Natural killer cell treated with Interleukin-12 subunit alpha and Interleukin-12 subunit beta and Interleukin-15 and Interleukin-18, amount 100 ng/mL, for 72 hours (primary cell): ENCODE measurements at regions not wholly inside any gene's neighbourhood (a gene's known extent, or its start where the extent isn't known, plus 50 kb on each side); places are given as distances from the start of the nearest gene placed in this dataset.

Experiments
- ATAC-seq, 2 donors: fragments of 150-1000 bp; cut with Tn5 transposase in 1 of 2; sonication (Bioruptor Pico), chemical (Tn5 transposase) in 1 of 2; 2 replicates each; pipeline ENCODE4 v1.10.0; 2021
- DNase-seq: peaks from one replicate; pipeline ENCODE4 v3.0.0; 2022; ENCODE audit warnings: low spot score
- H3K27ac Mint-ChIP-seq, 2 donors: 1 replicate in 1 of 2; 2 replicates in 1 of 2; pipeline ENCODE4 v1.8.0; 2022; ENCODE audit warnings: mixed read lengths in 2 of 2, mild to moderate bottlenecking in 1 of 2, moderate library complexity in 1 of 2
- H3K27me3 Mint-ChIP-seq, 2 donors: 1 replicate in 1 of 2; 2 replicates in 1 of 2; pipeline ENCODE4 v1.8.0; 2022; ENCODE audit warnings: mixed read lengths in 2 of 2
- H3K36me3 Mint-ChIP-seq: one replicate; pipeline ENCODE4 v1.8.0; 2022; ENCODE audit warnings: mixed read lengths
- H3K4me1 Mint-ChIP-seq, 2 donors: 1 replicate in 1 of 2; 2 replicates in 1 of 2; pipeline ENCODE4 v1.8.0; 2022; ENCODE audit warnings: low read depth in 2 of 2, mixed read lengths in 2 of 2, mild to moderate bottlenecking in 1 of 2
- H3K4me3 Mint-ChIP-seq: one replicate; pipeline ENCODE4 v1.8.0; 2022; ENCODE audit warnings: mixed read lengths
- H3K9me3 Mint-ChIP-seq: 2 replicates; pipeline ENCODE4 v1.8.0; 2022; ENCODE audit warnings: mixed read lengths

GRCh38 chrX:102067966-102068723 is 57.3 kb upstream of the TCEAL2 start:
- H3K27ac Mint-ChIP-seq: no peak overlapping the region
- DNase-seq (no peak), ATAC-seq (no peak)
- H3K4me1 Mint-ChIP-seq: no peaks in the 10 kb centered on the region
- H3K9me3 Mint-ChIP-seq: no peaks in the 10 kb centered on the region
- no peak overlapping the region for H3K4me3 Mint-ChIP-seq
- no peaks in the 10 kb centered on the region for H3K36me3 Mint-ChIP-seq
- peaks cover 10 to 25% of the 10 kb centered on the region in 2 donors for H3K27me3 Mint-ChIP-seq

- Mint-ChIP-seq H3K4me3 (no peak overlapping the region), H3K4me1 (no peaks in the 10 kb centered on the region), H3K36me3 (no peaks in the 10 kb centered on the region), H3K27me3 (peaks cover 10 to 15% of the 10 kb centered on the region in 2 donors), H3K27ac (no peak overlapping the region), H3K9me3 (no peaks in the 10 kb centered on the region)
- ATAC-seq (no peak), DNase-seq (no peak)
Measured at GRCh38 chrX:102063445-102064074, 61.9 kb upstream of the TCEAL2 start.

GRCh38 chrX:102044496-102044895 is 81.0 kb upstream of the TCEAL2 start:
- H3K4me1 Mint-ChIP-seq: no peaks in the 10 kb centered on the region
- H3K27me3 Mint-ChIP-seq: peaks cover 0 to 2% of the 10 kb centered on the region in 2 donors
- no peaks in the 10 kb centered on the region for H3K9me3 Mint-ChIP-seq
- H3K27ac Mint-ChIP-seq: no peak overlapping the region
- DNase-seq (no peak), ATAC-seq (no peak)
- no peaks in the 10 kb centered on the region for H3K36me3 Mint-ChIP-seq
- no peak overlapping the region for H3K4me3 Mint-ChIP-seq

GRCh38 chrX:102043380-102043779 is 82.1 kb upstream of the TCEAL2 start:
- ATAC-seq: no peak
- peaks cover 0 to 9% of the 10 kb centered on the region in 2 donors for H3K27me3 Mint-ChIP-seq
- no peaks in the 10 kb centered on the region for H3K36me3 Mint-ChIP-seq
- no peaks in the 10 kb centered on the region for H3K9me3 Mint-ChIP-seq
- DNase-seq: no peak
- no peak overlapping the region for H3K27ac Mint-ChIP-seq
- no peak overlapping the region for H3K4me3 Mint-ChIP-seq
- no peaks in the 10 kb centered on the region for H3K4me1 Mint-ChIP-seq

- H3K4me1 Mint-ChIP-seq: no peaks in the 10 kb centered on the region
- DNase-seq: no peak
- H3K27me3 Mint-ChIP-seq: peaks cover 0 to 11% of the 10 kb centered on the region in 2 donors
- no peaks in the 10 kb centered on the region for H3K36me3 Mint-ChIP-seq
- H3K27ac Mint-ChIP-seq: no peak overlapping the region
- H3K9me3 Mint-ChIP-seq: peaks cover 5% of the 10 kb centered on the region
- no peak overlapping the region for H3K4me3 Mint-ChIP-seq
- no peak for ATAC-seq
Measured at GRCh38 chrX:102042372-102043325, 82.8 kb upstream of the TCEAL2 start.

- DNase-seq (no peak), ATAC-seq (no peak)
- H3K36me3 Mint-ChIP-seq: no peaks in the 10 kb centered on the region
- H3K27ac Mint-ChIP-seq: no peak overlapping the region
- H3K9me3 Mint-ChIP-seq: peaks cover 8% of the 10 kb centered on the region
- H3K4me3 Mint-ChIP-seq: no peak overlapping the region
- peaks cover 5 to 6% of the 10 kb centered on the region in 2 donors for H3K27me3 Mint-ChIP-seq
- H3K4me1 Mint-ChIP-seq: no peaks in the 10 kb centered on the region
Measured at GRCh38 chrX:102029026-102029425, 96.5 kb upstream of the TCEAL2 start.

- no peak for DNase-seq
- Mint-ChIP-seq H3K27me3 (peaks cover 0 to 15% of the 10 kb centered on the region in 2 donors), H3K36me3 (peaks cover 8% of the 10 kb centered on the region), H3K9me3 (peaks cover 13% of the 10 kb centered on the region), H3K4me3 (no peak overlapping the region), H3K4me1 (no peaks in the 10 kb centered on the region), H3K27ac (no peak overlapping the region)
- ATAC-seq: no peak
Measured at GRCh38 chrX:102018208-102018607, 86.4 kb upstream of the ZMAT1 start.

- ATAC-seq: no peak
- Mint-ChIP-seq H3K27ac (no peak overlapping the region), H3K4me1 (no peaks in the 10 kb centered on the region), H3K4me3 (no peak overlapping the region), H3K27me3 (no peaks in the 10 kb centered on the region), H3K36me3 (no peaks in the 10 kb centered on the region), H3K9me3 (no peaks in the 10 kb centered on the region)
- no peak for DNase-seq
Measured at GRCh38 chrX:102008901-102009300, 77.1 kb upstream of the ZMAT1 start.

GRCh38 chrX:101999644-102000539 is 68.1 kb upstream of the ZMAT1 start:
- Mint-ChIP-seq H3K27ac (no peak overlapping the region), H3K36me3 (peaks cover 6% of the 10 kb centered on the region), H3K27me3 (peaks cover 0 to 13% of the 10 kb centered on the region in 2 donors), H3K9me3 (peaks cover 7% of the 10 kb centered on the region), H3K4me1 (no peaks in the 10 kb centered on the region), H3K4me3 (no peak overlapping the region)
- no peak for DNase-seq
- ATAC-seq: peak in 1 of 2 donors; percentile 20

GRCh38 chrX:101993335-101993734 is 61.5 kb upstream of the ZMAT1 start:
- no peak for DNase-seq
- ATAC-seq: no peak
- Mint-ChIP-seq H3K4me1 (no peaks in the 10 kb centered on the region), H3K36me3 (no peaks in the 10 kb centered on the region), H3K27ac (no peak overlapping the region), H3K4me3 (no peak overlapping the region), H3K9me3 (no peaks in the 10 kb centered on the region), H3K27me3 (no peaks in the 10 kb centered on the region)

GRCh38 chrX:101986586-101986985 is 54.8 kb upstream of the ZMAT1 start:
- H3K4me1 Mint-ChIP-seq: no peaks in the 10 kb centered on the region

More at GRCh38 chrX:101986586-101986985, 54.8 kb upstream of the ZMAT1 start:
- Mint-ChIP-seq H3K27ac (no peak overlapping the region), H3K4me3 (no peak overlapping the region), H3K27me3 (no peaks in the 10 kb centered on the region), H3K9me3 (no peaks in the 10 kb centered on the region), H3K36me3 (no peaks in the 10 kb centered on the region)
- DNase-seq (no peak), ATAC-seq (no peak)
